Loucy (cell line): ENCODE measurements at regions not wholly inside any gene's neighbourhood (a gene's known extent, or its start where the extent isn't known, plus 50 kb on each side); places are given as distances from the start of the nearest gene placed in this dataset.
"Not testable (repeated sequence)": the region's sequence is repeated elsewhere in the genome, so short reads cannot be mapped to it uniquely, and the experiment has no call there.

Experiments used
- H2AFZ ChIP-seq: fragments of 200-600 bp; sonication (generic); 2 replicates; pipeline ENCODE4 v1.6.0; 2016; ENCODE audit warnings: antibody characterized with exemption, mild to moderate bottlenecking, low read length, moderate library complexity
- H3F3A ChIP-seq: fragments of 200-600 bp; 2 replicates; pipeline ENCODE4 v1.6.0; 2016; ENCODE audit warnings: antibody characterized with exemption, low read depth, mild to moderate bottlenecking
- H3K27me3 ChIP-seq: fragments of 200-600 bp; sonication (generic); 2 replicates; pipeline ENCODE4 v1.6.1; 2014; ENCODE audit warnings: low read length, mild to moderate bottlenecking; ENCODE audit not compliant: insufficient read depth, poor library complexity, severe bottlenecking
- H3K36me3 ChIP-seq: fragments of 200-600 bp; sonication (generic); 2 replicates; pipeline ENCODE4 v1.6.1; 2016; ENCODE audit warnings: low read length; ENCODE audit not compliant: insufficient read depth
- H3K4me1 ChIP-seq: fragments of 200-600 bp; sonication (generic); 2 replicates; pipeline ENCODE4 v1.5.1; 2014; ENCODE audit warnings: low read length, mild to moderate bottlenecking; ENCODE audit not compliant: insufficient read depth, poor library complexity, severe bottlenecking
- H3K4me2 ChIP-seq: fragments of 200-600 bp; sonication (generic); 2 replicates; pipeline ENCODE4 v1.6.0; 2014; ENCODE audit warnings: antibody characterized with exemption, low read length, low read depth, mild to moderate bottlenecking; ENCODE audit not compliant: poor library complexity, severe bottlenecking
- H3K4me3 ChIP-seq: fragments of 200-600 bp; sonication (generic); 2 replicates; pipeline ENCODE4 v1.5.1; 2014; ENCODE audit warnings: low read length, mild to moderate bottlenecking, mixed read lengths; ENCODE audit not compliant: poor library complexity, severe bottlenecking
- H3K79me2 ChIP-seq: fragments of 200-600 bp; sonication (generic); 2 replicates; pipeline ENCODE4 v1.6.1; 2014; ENCODE audit warnings: low read length; ENCODE audit not compliant: insufficient read depth
- H3K9ac ChIP-seq: fragments of 200-600 bp; sonication (generic); 2 replicates; pipeline ENCODE4 v1.6.0; 2014; ENCODE audit warnings: mild to moderate bottlenecking, low read depth, low read length, moderate library complexity; ENCODE audit not compliant: poor library complexity, severe bottlenecking
- H3K9me2 ChIP-seq: fragments of 200-600 bp; sonication (generic); replicated peaks from 2 replicates; pipeline ENCODE4 v1.6.1; 2016; ENCODE audit warnings: low read depth, low read length, mixed read lengths
- H3K9me3 ChIP-seq: fragments of 200-600 bp; sonication (generic); 2 replicates; pipeline ENCODE4 v1.6.1; 2014; ENCODE audit warnings: mild to moderate bottlenecking, antibody characterized with exemption, low read length, low read depth; ENCODE audit not compliant: insufficient read depth
- H4K20me1 ChIP-seq: fragments of 200-600 bp; sonication (generic); 2 replicates; pipeline ENCODE4 v1.6.0; 2014; ENCODE audit warnings: antibody characterized with exemption, low read length, mild to moderate bottlenecking; ENCODE audit not compliant: insufficient read depth, poor library complexity, severe bottlenecking
- CTCF ChIP-seq: fragments of 200-600 bp; sonication (generic); conservative IDR thresholded peaks from 2 replicates; pipeline ENCODE4 v1.5.1; 2014; ENCODE audit warnings: mild to moderate bottlenecking, antibody characterized with exemption, low read length
- EZH2phosphoT487 ChIP-seq: fragments of 200-600 bp; IDR thresholded peaks from 2 replicates; pipeline ENCODE4 v1.6.1; 2018; ENCODE audit warnings: antibody characterized with exemption, mild to moderate bottlenecking, moderate library complexity, borderline replicate concordance

DNA sequence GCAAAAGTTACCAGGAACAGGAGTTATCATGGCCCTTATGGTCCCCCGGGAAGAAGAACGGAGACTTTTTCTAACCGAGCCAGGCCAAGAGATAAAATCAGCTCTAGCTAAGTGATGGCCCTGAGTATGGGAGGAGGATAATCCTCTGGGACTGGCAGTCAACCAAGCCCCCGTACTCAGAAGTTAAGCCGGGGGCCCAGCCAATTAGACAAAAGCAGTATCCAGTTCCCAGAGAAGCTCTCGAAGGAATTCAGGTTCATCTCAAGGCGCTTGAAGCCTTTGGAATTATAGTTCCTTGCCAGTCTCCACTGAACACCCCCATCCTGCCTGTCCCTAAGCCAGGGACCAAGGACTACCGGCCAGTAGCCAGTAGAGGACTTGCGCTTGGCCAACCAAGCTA lies 365.3 kb upstream of the TCF4 start:
- Histone ChIP-seq H3K4me3 (no peak overlapping the region), H3K9me2 (no peaks in the 10 kb centered on the region), H4K20me1 (no peaks in the 10 kb centered on the region), H3K9ac (no peak overlapping the region), H3K4me1 (no peaks in the 10 kb centered on the region), H3K27me3 (no peaks in the 10 kb centered on the region), H2AFZ (no peak overlapping the region), H3F3A (no peaks in the 10 kb centered on the region), H3K36me3 (no peaks in the 10 kb centered on the region), H3K4me2 (no peak overlapping the region), H3K79me2 (no peaks in the 10 kb centered on the region), H3K9me3 (no peaks in the 10 kb centered on the region)
- TF ChIP-seq CTCF (no peak), EZH2phosphoT487 (no peak)

DNA sequence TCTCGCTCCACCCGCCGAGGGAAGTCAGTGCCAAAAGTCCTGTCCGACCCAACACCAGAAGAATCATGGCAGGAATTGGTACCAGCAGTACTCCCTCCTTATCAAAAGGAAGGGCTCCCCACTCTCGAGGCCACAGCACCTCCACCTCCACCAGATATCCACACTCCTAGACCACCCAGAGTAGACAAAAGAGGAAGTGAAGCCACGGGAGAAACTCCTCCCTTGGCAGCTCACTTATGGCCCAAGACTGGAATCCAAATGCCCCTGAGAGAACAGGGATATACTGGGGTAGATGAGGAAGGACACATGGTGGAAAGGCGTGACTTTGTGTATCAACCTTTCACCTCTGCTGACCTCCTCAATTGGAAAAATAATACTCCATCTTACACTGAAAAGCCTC lies 363.7 kb upstream of the TCF4 start:
- H3K36me3 ChIP-seq, H3K9me2 ChIP-seq: not testable (repeated sequence)

DNA sequence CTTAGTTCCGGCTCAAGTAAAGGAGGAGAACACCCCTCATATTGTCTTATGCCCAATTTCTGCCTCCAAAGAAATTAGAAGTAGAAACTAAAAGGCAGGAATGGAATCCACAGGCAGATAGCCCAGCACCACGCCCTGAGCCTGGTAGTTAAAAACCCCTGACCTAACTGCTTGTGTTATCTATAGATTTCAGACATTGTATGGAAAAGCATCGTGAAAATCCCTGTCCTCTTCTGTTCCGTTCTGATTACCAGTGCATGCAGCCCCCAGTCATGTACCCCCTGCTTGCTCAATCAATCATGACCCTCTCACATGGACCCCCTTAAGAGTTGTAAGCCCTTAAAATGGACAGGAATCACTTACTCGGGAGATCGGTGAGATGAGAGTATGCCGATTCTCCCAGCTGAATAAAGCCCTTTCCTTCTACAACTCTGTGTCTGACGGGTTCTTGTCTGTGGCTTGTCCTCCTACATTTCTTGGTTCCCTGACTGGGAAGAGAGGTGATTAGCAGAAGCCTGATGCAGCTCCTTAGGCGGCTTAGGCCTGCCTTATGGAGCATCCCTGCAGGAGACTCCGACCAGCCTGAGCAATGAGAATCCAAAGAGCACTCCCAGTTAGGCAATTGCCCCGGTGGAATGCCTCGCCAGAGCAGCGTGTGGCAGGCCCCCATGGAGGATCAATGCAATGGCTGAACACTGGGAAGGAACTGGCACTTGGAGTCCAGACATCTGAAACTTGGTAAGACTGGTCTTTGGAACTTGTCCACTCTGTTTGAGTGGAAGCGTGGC lies 362.6 kb upstream of the TCF4 start:
- Histone ChIP-seq H3K4me3 (no peak overlapping the region), H3K27me3 (no peaks in the 10 kb centered on the region), H3K9me3 (no peaks in the 10 kb centered on the region), H3F3A (no peaks in the 10 kb centered on the region), H3K79me2 (no peaks in the 10 kb centered on the region), H3K9me2 (no peaks in the 10 kb centered on the region), H3K9ac (no peak overlapping the region), H3K4me2 (no peak overlapping the region), H3K4me1 (no peaks in the 10 kb centered on the region), H4K20me1 (no peaks in the 10 kb centered on the region), H2AFZ (no peak overlapping the region), H3K36me3 (no peaks in the 10 kb centered on the region)
- TF ChIP-seq CTCF (no peak), EZH2phosphoT487 (no peak)

More for the DNA sequence above, 363.7 kb upstream of the TCF4 start:
- not testable (repeated sequence) for H4K20me1 ChIP-seq, H2AFZ ChIP-seq, H3K4me1 ChIP-seq, H3K9ac ChIP-seq, H3F3A ChIP-seq, H3K79me2 ChIP-seq, H3K4me2 ChIP-seq, H3K27me3 ChIP-seq, H3K9me3 ChIP-seq, H3K4me3 ChIP-seq

DNA sequence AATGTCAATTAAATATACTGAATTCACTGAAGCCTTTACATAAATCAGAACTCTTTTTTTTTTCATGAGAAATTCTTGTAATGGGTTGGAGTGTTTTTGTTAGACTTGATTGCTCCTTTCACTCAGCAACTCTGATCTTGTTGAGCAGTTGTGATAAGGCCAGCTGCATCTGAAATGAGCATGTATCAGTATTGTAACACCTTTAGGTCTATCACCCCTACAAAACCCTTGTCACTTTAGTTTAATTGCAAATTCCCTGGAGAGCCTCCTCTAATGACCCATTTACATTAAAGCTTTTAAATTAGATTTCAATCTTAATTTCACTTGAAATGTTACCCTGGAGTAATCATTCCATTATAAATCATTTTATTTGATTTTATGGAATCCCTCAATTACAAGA lies 346.8 kb upstream of the TCF4 start:
- Histone ChIP-seq H3K4me1 (no peaks in the 10 kb centered on the region), H3K9ac (no peak overlapping the region), H3K4me2 (no peak overlapping the region), H4K20me1 (no peaks in the 10 kb centered on the region), H3K36me3 (no peaks in the 10 kb centered on the region), H3K4me3 (no peak overlapping the region), H3K79me2 (no peaks in the 10 kb centered on the region), H2AFZ (no peak overlapping the region), H3F3A (no peaks in the 10 kb centered on the region), H3K9me3 (peaks cover 8% of the 10 kb centered on the region; the same call in 1 of the 2 replicates), H3K27me3 (no peaks in the 10 kb centered on the region), H3K9me2 (no peaks in the 10 kb centered on the region)
- TF ChIP-seq CTCF (no peak), EZH2phosphoT487 (no peak)
